ENCODE measurements at regions not wholly inside any gene's neighbourhood (a gene's known extent, or its start where the extent isn't known, plus 50 kb on each side); places are given as distances from the start of the nearest gene placed in this dataset.

- Histone ChIP-seq H3K27ac (ENCODE audit: low read depth in 1 of 2, low read length in 1 of 2) (no peak overlapping the region), H3K9ac (ENCODE audit: insufficient read depth in 1 of 2, low read length in 2 of 2) (no peak overlapping the region), H3K9me3 (ENCODE audit: control insufficient read depth in 4 of 4, insufficient read depth in 3 of 4, low read length in 3 of 4) (peaks cover 0 to 3% (median 0%) of the 10 kb centered on the region in 4 donors), H3K4me1 (ENCODE audit: control insufficient read depth in 5 of 5, insufficient read depth in 5 of 5, low read length in 5 of 5) (peaks cover 0 to 5% (median 0%) of the 10 kb centered on the region in 5 donors), H3K4me3 (no peak overlapping the region), H3K27me3 (ENCODE audit: control insufficient read depth in 3 of 3, insufficient read depth in 3 of 3, low read length in 2 of 3) (peaks cover 0 to 18% (median 8%) of the 10 kb centered on the region in 3 donors), H3K36me3 (ENCODE audit: control insufficient read depth in 4 of 4, insufficient read depth in 4 of 4, low read length in 4 of 4) (no peaks in the 10 kb centered on the region)
- no peak for TF ChIP-seq CTCF (IDR thresholded peaks at IDR 0.05; ENCODE audit: control extremely low read depth, extremely low read depth)
- ATAC-seq (ENCODE audit: insufficient read depth, low FRiP score) (no peak), DNase-seq (no peak)
- WGBS, 2 donors: 60 to 84% methylated on average over 2 of the region's 2 CpGs
These were observed 194.0 kb upstream of the CASK start for GRCh38 chrX:42117318-42117717.

- no peak for TF ChIP-seq CTCF (IDR thresholded peaks at IDR 0.05; ENCODE audit: control extremely low read depth, extremely low read depth)
- Histone ChIP-seq H3K27me3 (ENCODE audit: control insufficient read depth in 3 of 3, insufficient read depth in 3 of 3, low read length in 2 of 3) (peaks cover 0 to 17% (median 7%) of the 10 kb centered on the region in 3 donors), H3K4me1 (ENCODE audit: control insufficient read depth in 5 of 5, insufficient read depth in 5 of 5, low read length in 5 of 5) (no peaks in the 10 kb centered on the region), H3K27ac (ENCODE audit: low read depth in 1 of 2, low read length in 1 of 2) (no peak overlapping the region), H3K36me3 (ENCODE audit: control insufficient read depth in 4 of 4, insufficient read depth in 4 of 4, low read length in 4 of 4) (no peaks in the 10 kb centered on the region), H3K9ac (ENCODE audit: insufficient read depth in 1 of 2, low read length in 2 of 2) (no peak overlapping the region), H3K4me3 (no peak overlapping the region), H3K9me3 (ENCODE audit: control insufficient read depth in 4 of 4, insufficient read depth in 3 of 4, low read length in 3 of 4) (peaks cover 0 to 1% (median 0%) of the 10 kb centered on the region in 4 donors)
- WGBS, 2 donors: 81 to 98% methylated on average over 2 of the region's 2 CpGs
- DNase-seq: no peak
- no peak for ATAC-seq (ENCODE audit: insufficient read depth, low FRiP score)
These were observed 186.1 kb upstream of the CASK start for GRCh38 chrX:42109428-42109827.

- Histone ChIP-seq H3K27ac (ENCODE audit: low read depth in 1 of 2, low read length in 1 of 2) (no peak overlapping the region), H3K27me3 (ENCODE audit: control insufficient read depth in 3 of 3, insufficient read depth in 3 of 3, low read length in 2 of 3) (peaks cover 0 to 22% (median 9%) of the 10 kb centered on the region in 3 donors), H3K9me3 (ENCODE audit: control insufficient read depth in 4 of 4, insufficient read depth in 3 of 4, low read length in 3 of 4) (peaks cover 0 to 2% (median 0%) of the 10 kb centered on the region in 4 donors), H3K36me3 (ENCODE audit: control insufficient read depth in 4 of 4, insufficient read depth in 4 of 4, low read length in 4 of 4) (no peaks in the 10 kb centered on the region), H3K9ac (ENCODE audit: insufficient read depth in 1 of 2, low read length in 2 of 2) (no peak overlapping the region), H3K4me3 (no peak overlapping the region), H3K4me1 (ENCODE audit: control insufficient read depth in 5 of 5, insufficient read depth in 5 of 5, low read length in 5 of 5) (no peaks in the 10 kb centered on the region)
- DNase-seq (peak in 2 of 3 donors; percentile 36 to 65), ATAC-seq (ENCODE audit: insufficient read depth, low FRiP score) (no peak)
- TF ChIP-seq CTCF (IDR thresholded peaks at IDR 0.05; ENCODE audit: control extremely low read depth, extremely low read depth): no peak
- 64 to 66% methylated on average over 8 of the region's 8 CpGs for WGBS, 2 donors
These were observed 184.4 kb upstream of the CASK start for GRCh38 chrX:42107495-42108488.
